Vagina (tissue), 2 donors: ENCODE measurements at regions not wholly inside any gene's neighbourhood (a gene's known extent, or its start where the extent isn't known, plus 50 kb on each side); places are given as distances from the start of the nearest gene placed in this dataset.

ENCODE experiments used
- POLR2A ChIP-seq, 2 donors: fragments of 450-650 bp; IDR thresholded peaks; one replicate each; pipeline ENCODE4 v1.6.1; 2017; ENCODE audit warnings: antibody characterized with exemption in 2 of 2, mild to moderate bottlenecking in 2 of 2, moderate library complexity in 2 of 2
- TF ChIP-seq, protein P1 (sequence below), 3 experiments: fragments of 450-650 bp in 2 of 3; fragments of 200-600 bp in 1 of 3; sonication (generic) in 1 of 3; IDR thresholded peaks; one replicate each; pipeline ENCODE4 v1.5.1; 2017 to 2019; ENCODE audit warnings: antibody characterized with exemption in 3 of 3, mild to moderate bottlenecking in 2 of 3, moderate library complexity in 2 of 3

DNA sequence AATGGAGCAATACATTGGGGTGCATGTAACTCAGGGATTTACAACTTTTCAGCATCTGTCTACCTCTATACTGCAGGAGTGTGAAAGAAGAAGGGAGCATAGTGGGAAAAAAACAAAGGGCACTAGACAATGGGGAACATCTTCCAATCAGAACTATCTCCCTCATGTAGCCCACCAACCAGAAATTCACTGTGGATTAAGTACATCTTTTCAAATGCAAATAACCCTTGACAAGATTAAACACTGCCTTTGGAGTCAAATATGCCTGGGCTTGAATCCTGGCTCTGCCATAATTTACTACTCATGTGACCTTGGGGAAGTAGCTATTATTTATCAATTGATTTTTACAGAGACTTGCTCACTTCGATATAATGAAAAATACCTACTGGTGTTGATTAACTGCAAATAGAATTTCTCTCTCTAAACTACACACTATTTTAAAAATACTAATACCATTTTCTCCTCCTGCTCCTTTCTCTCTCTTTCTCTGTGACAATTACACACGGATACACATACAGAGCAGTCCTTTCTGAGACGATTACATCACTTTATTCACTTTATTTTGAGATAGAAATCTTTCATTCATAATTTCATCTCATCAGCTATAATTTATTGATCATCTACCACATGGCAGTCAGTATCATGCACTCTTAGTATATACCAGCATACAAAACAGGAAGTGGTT, 783.7 kb downstream of the FRK start:
- no peak for TF ChIP-seq POLR2A (IDR thresholded peaks at IDR 0.05)
- TF ChIP-seq, protein P1, sequence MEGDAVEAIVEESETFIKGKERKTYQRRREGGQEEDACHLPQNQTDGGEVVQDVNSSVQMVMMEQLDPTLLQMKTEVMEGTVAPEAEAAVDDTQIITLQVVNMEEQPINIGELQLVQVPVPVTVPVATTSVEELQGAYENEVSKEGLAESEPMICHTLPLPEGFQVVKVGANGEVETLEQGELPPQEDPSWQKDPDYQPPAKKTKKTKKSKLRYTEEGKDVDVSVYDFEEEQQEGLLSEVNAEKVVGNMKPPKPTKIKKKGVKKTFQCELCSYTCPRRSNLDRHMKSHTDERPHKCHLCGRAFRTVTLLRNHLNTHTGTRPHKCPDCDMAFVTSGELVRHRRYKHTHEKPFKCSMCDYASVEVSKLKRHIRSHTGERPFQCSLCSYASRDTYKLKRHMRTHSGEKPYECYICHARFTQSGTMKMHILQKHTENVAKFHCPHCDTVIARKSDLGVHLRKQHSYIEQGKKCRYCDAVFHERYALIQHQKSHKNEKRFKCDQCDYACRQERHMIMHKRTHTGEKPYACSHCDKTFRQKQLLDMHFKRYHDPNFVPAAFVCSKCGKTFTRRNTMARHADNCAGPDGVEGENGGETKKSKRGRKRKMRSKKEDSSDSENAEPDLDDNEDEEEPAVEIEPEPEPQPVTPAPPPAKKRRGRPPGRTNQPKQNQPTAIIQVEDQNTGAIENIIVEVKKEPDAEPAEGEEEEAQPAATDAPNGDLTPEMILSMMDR (IDR thresholded peaks at IDR 0.05), result no peak
